HepG2 (cell line): ENCODE measurements at regions not wholly inside any gene's neighbourhood (a gene's known extent, or its start where the extent isn't known, plus 50 kb on each side); places are given as distances from the start of the nearest gene placed in this dataset.

Experiments
- EP300 ChIP-seq, 3 experiments: sonication (generic) in 1 of 3; formaldehyde crosslinking in 1 of 3; IDR thresholded peaks; 2 replicates each; pipeline versions ENCODE4 v1.5.1 to v1.6.1; 2011 to 2020; ENCODE audit warnings: low read depth in 2 of 3, low read length in 2 of 3, borderline replicate concordance in 1 of 3, improper control_type of control experiment in 1 of 3, mild to moderate bottlenecking in 1 of 3, missing genetic modification reagents in 1 of 3, moderate library complexity in 1 of 3
- FOXJ3 ChIP-seq: sonication (generic); formaldehyde crosslinking; IDR thresholded peaks from 2 replicates; pipeline ENCODE4 v1.4.0; 2020; ENCODE audit warnings: missing genetic modification reagents, mild to moderate bottlenecking, borderline replicate concordance
- JUND ChIP-seq: sonication (generic); formaldehyde crosslinking; IDR thresholded peaks from 2 replicates; pipeline ENCODE4 v1.8.0; 2022; ENCODE audit warnings: mild to moderate bottlenecking, missing genetic modification reagents
- NFE2 ChIP-seq: sonication (generic); formaldehyde crosslinking; IDR thresholded peaks from 2 replicates; pipeline ENCODE4 v1.4.0; 2020; ENCODE audit warnings: missing genetic modification reagents
- POLR2AphosphoS5 ChIP-seq: IDR thresholded peaks from 2 replicates; pipeline ENCODE4 v1.6.1; 2012; ENCODE audit warnings: low read depth, low read length
- TP53 ChIP-seq: sonication (generic); formaldehyde crosslinking; conservative IDR thresholded peaks from 2 replicates; pipeline ENCODE4 v1.4.0; 2020; ENCODE audit warnings: missing genetic modification reagents
- TF ChIP-seq, protein P1 (sequence below), 2 experiments: IDR thresholded peaks; 2 replicates each; pipeline ENCODE4 v1.6.1; 2011 to 2012; ENCODE audit warnings: low read length in 2 of 2, borderline replicate concordance in 1 of 2, low read depth in 1 of 2, mild to moderate bottlenecking in 1 of 2, moderate library complexity in 1 of 2
- TF ChIP-seq, protein P2 (sequence below): sonication (generic); formaldehyde crosslinking; IDR thresholded peaks from 2 replicates; pipeline ENCODE4 v1.5.0; 2020; ENCODE audit warnings: mild to moderate bottlenecking, missing genetic modification reagents, moderate library complexity
- TF ChIP-seq, protein P3 (sequence below): sonication (generic); formaldehyde crosslinking; IDR thresholded peaks from 2 replicates; pipeline ENCODE4 v1.4.0; 2020; ENCODE audit warnings: mild to moderate bottlenecking, missing genetic modification reagents
- TF ChIP-seq, protein P4 (sequence below), 2 experiments: sonication (generic) in 1 of 2; formaldehyde crosslinking in 1 of 2; IDR thresholded peaks; 2 replicates each; pipeline versions ENCODE4 v1.4.0 to v1.6.1; 2016 to 2020; ENCODE audit warnings: borderline replicate concordance in 1 of 2, low read depth in 1 of 2, mild to moderate bottlenecking in 1 of 2, missing genetic modification reagents in 1 of 2
- TF ChIP-seq, protein P5 (sequence below): sonication (generic); formaldehyde crosslinking; IDR thresholded peaks from 2 replicates; pipeline ENCODE4 v1.4.0; 2020; ENCODE audit warnings: missing genetic modification reagents, mild to moderate bottlenecking, borderline replicate concordance
- TF ChIP-seq, protein P6 (sequence below): IDR thresholded peaks from 2 replicates; pipeline ENCODE4 v1.6.1; 2012; ENCODE audit warnings: inconsistent platforms

DNA sequence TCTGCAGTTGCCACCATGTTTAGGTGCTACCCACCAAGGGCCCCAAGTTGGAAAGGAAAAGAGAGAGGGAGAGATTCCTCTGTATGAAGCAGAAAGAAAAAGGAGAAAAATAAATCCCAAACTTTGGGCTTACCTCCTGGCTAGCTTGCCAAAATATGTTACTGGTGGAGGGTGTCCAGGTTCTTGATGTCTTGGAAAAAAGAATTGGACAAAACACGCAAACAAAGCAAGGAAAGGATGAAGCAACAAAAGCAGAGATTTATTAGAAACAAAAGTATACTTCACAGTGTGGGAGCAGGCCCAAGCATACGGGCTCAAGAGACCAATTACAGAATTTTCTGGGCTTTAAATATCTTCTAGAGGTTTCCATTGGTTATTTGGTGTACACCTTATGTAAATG is 204.5 kb upstream of the LRRC7 start:
- TF ChIP-seq FOXJ3 (CRISPR knock-in tag): no peak
- TF ChIP-seq POLR2AphosphoS5: no peak
- TF ChIP-seq, protein P1, sequence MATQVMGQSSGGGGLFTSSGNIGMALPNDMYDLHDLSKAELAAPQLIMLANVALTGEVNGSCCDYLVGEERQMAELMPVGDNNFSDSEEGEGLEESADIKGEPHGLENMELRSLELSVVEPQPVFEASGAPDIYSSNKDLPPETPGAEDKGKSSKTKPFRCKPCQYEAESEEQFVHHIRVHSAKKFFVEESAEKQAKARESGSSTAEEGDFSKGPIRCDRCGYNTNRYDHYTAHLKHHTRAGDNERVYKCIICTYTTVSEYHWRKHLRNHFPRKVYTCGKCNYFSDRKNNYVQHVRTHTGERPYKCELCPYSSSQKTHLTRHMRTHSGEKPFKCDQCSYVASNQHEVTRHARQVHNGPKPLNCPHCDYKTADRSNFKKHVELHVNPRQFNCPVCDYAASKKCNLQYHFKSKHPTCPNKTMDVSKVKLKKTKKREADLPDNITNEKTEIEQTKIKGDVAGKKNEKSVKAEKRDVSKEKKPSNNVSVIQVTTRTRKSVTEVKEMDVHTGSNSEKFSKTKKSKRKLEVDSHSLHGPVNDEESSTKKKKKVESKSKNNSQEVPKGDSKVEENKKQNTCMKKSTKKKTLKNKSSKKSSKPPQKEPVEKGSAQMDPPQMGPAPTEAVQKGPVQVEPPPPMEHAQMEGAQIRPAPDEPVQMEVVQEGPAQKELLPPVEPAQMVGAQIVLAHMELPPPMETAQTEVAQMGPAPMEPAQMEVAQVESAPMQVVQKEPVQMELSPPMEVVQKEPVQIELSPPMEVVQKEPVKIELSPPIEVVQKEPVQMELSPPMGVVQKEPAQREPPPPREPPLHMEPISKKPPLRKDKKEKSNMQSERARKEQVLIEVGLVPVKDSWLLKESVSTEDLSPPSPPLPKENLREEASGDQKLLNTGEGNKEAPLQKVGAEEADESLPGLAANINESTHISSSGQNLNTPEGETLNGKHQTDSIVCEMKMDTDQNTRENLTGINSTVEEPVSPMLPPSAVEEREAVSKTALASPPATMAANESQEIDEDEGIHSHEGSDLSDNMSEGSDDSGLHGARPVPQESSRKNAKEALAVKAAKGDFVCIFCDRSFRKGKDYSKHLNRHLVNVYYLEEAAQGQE (IDR thresholded peaks at IDR 0.05; ENCODE audit: borderline replicate concordance in 1 of 2, low read depth in 1 of 2, low read length in 2 of 2): no peak
- TF ChIP-seq JUND (CRISPR knock-in tag): no peak
- TF ChIP-seq, protein P2, sequence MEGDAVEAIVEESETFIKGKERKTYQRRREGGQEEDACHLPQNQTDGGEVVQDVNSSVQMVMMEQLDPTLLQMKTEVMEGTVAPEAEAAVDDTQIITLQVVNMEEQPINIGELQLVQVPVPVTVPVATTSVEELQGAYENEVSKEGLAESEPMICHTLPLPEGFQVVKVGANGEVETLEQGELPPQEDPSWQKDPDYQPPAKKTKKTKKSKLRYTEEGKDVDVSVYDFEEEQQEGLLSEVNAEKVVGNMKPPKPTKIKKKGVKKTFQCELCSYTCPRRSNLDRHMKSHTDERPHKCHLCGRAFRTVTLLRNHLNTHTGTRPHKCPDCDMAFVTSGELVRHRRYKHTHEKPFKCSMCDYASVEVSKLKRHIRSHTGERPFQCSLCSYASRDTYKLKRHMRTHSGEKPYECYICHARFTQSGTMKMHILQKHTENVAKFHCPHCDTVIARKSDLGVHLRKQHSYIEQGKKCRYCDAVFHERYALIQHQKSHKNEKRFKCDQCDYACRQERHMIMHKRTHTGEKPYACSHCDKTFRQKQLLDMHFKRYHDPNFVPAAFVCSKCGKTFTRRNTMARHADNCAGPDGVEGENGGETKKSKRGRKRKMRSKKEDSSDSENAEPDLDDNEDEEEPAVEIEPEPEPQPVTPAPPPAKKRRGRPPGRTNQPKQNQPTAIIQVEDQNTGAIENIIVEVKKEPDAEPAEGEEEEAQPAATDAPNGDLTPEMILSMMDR (CRISPR knock-in tag): no peak
- TF ChIP-seq, protein P3, sequence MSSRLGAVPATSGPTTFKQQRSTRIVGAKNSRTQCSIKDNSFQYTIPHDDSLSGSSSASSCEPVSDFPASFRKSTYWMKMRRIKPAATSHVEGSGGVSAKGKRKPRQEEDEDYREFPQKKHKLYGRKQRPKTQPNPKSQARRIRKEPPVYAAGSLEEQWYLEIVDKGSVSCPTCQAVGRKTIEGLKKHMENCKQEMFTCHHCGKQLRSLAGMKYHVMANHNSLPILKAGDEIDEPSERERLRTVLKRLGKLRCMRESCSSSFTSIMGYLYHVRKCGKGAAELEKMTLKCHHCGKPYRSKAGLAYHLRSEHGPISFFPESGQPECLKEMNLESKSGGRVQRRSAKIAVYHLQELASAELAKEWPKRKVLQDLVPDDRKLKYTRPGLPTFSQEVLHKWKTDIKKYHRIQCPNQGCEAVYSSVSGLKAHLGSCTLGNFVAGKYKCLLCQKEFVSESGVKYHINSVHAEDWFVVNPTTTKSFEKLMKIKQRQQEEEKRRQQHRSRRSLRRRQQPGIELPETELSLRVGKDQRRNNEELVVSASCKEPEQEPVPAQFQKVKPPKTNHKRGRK (CRISPR knock-in tag): no peak
- TF ChIP-seq, protein P4, sequence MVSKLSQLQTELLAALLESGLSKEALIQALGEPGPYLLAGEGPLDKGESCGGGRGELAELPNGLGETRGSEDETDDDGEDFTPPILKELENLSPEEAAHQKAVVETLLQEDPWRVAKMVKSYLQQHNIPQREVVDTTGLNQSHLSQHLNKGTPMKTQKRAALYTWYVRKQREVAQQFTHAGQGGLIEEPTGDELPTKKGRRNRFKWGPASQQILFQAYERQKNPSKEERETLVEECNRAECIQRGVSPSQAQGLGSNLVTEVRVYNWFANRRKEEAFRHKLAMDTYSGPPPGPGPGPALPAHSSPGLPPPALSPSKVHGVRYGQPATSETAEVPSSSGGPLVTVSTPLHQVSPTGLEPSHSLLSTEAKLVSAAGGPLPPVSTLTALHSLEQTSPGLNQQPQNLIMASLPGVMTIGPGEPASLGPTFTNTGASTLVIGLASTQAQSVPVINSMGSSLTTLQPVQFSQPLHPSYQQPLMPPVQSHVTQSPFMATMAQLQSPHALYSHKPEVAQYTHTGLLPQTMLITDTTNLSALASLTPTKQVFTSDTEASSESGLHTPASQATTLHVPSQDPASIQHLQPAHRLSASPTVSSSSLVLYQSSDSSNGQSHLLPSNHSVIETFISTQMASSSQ (IDR thresholded peaks at IDR 0.05; ENCODE audit: low read depth): no peak
- TF ChIP-seq, protein P4 (CRISPR knock-in tag; IDR thresholded peaks at IDR 0.05; ENCODE audit: borderline replicate concordance): no peak
- TF ChIP-seq, protein P5, sequence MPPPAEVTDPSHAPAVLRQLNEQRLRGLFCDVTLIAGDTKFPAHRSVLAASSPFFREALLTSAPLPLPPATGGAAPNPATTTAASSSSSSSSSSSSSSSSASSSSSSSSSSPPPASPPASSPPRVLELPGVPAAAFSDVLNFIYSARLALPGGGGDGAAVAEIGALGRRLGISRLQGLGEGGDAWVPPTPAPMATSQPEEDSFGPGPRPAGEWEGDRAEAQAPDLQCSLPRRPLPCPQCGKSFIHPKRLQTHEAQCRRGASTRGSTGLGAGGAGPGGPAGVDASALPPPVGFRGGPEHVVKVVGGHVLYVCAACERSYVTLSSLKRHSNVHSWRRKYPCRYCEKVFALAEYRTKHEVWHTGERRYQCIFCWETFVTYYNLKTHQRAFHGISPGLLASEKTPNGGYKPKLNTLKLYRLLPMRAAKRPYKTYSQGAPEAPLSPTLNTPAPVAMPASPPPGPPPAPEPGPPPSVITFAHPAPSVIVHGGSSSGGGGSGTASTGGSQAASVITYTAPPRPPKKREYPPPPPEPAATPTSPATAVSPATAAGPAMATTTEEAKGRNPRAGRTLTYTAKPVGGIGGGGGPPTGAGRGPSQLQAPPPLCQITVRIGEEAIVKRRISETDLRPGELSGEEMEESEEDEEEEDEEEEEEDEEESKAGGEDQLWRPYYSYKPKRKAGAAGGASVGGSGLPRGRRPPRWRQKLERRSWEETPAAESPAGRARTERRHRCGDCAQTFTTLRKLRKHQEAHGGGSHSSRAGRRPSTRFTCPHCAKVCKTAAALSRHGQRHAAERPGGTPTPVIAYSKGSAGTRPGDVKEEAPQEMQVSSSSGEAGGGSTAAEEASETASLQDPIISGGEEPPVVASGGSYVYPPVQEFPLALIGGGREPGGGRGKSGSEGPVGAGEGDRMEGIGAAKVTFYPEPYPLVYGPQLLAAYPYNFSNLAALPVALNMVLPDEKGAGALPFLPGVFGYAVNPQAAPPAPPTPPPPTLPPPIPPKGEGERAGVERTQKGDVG (CRISPR knock-in tag): no peak
- TF ChIP-seq, protein P6, sequence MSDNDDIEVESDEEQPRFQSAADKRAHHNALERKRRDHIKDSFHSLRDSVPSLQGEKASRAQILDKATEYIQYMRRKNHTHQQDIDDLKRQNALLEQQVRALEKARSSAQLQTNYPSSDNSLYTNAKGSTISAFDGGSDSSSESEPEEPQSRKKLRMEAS: no peak
- no peak for TF ChIP-seq NFE2
- TF ChIP-seq EP300 (IDR thresholded peaks at IDR 0.05; ENCODE audit: low read depth in 2 of 2, low read length in 2 of 2): no peak
- TF ChIP-seq EP300 (CRISPR knock-in tag; IDR thresholded peaks at IDR 0.05; ENCODE audit: borderline replicate concordance): no peak
- TF ChIP-seq TP53 (CRISPR knock-in tag): no peak
